GM12875 (cell line): ENCODE measurements at regions not wholly inside any gene's neighbourhood (a gene's known extent, or its start where the extent isn't known, plus 50 kb on each side); places are given as distances from the start of the nearest gene placed in this dataset.

Source experiments
- H3K4me3 ChIP-seq: one replicate; pipeline ENCODE4 v1.5.1; 2011; ENCODE audit warnings: low read depth, low read length, control low read depth
- CTCF ChIP-seq: IDR thresholded peaks from 2 replicates; pipeline ENCODE4 v1.5.1; 2011; ENCODE audit warnings: low read depth, mild to moderate bottlenecking, control low read depth, inconsistent platforms, low read length, moderate library complexity, borderline replicate concordance; ENCODE audit not compliant: insufficient read depth

GRCh38 chr2:58484629-58485028 lies 243.5 kb upstream of the FANCL start:
- no peak overlapping the region for H3K4me3 ChIP-seq
- no peak for TF ChIP-seq CTCF

- no peak for TF ChIP-seq CTCF
- H3K4me3 ChIP-seq = no peak overlapping the region
Measured at GRCh38 chr2:58484221-58484620, 243.1 kb upstream of the FANCL start.

- TF ChIP-seq CTCF = no peak
Measured at GRCh38 chr2:58483307-58483706, 242.2 kb upstream of the FANCL start.

GRCh38 chr2:58481670-58482069 lies 240.5 kb upstream of the FANCL start:
- TF ChIP-seq CTCF = no peak
- H3K4me3 ChIP-seq = no peak overlapping the region

More at GRCh38 chr2:58483307-58483706, 242.2 kb upstream of the FANCL start:
- no peak overlapping the region for H3K4me3 ChIP-seq

GRCh38 chr2:58480141-58480540 lies 239.0 kb upstream of the FANCL start:
- H3K4me3 ChIP-seq = no peak overlapping the region
- no peak for TF ChIP-seq CTCF

- no peak overlapping the region for H3K4me3 ChIP-seq
- no peak for TF ChIP-seq CTCF
Measured at GRCh38 chr2:58479535-58480140, 238.5 kb upstream of the FANCL start.

GRCh38 chr2:58476556-58476955 lies 235.4 kb upstream of the FANCL start:
- no peak overlapping the region for H3K4me3 ChIP-seq
- TF ChIP-seq CTCF = no peak
